ENCODE measurements at regions not wholly inside any gene's neighbourhood (a gene's known extent, or its start where the extent isn't known, plus 50 kb on each side); places are given as distances from the start of the nearest gene placed in this dataset.

- Histone ChIP-seq H3K4me2 (ENCODE audit: low read depth, low read length, poor library complexity, severe bottlenecking) (no peak overlapping the region), H3K79me2 (ENCODE audit: insufficient read depth, low read length) (no peaks in the 10 kb centered on the region), H4K20me1 (ENCODE audit: low read depth, low read length) (no peaks in the 10 kb centered on the region), H3K9me2 (replicated peaks; ENCODE audit: insufficient read depth, low read length) (no peaks in the 10 kb centered on the region), H2AFZ (ENCODE audit: low read depth, low read length, severe bottlenecking) (no peak overlapping the region), H3K9me3 (ENCODE audit: insufficient read depth, low read length) (no peaks in the 10 kb centered on the region), H3K36me3 (ENCODE audit: low read length) (no peaks in the 10 kb centered on the region), H3F3A (ENCODE audit: insufficient read depth) (no peaks in the 10 kb centered on the region), H3K4me3 (ENCODE audit: insufficient read depth, low read length, poor library complexity, severe bottlenecking) (no peak overlapping the region), H3K9ac (ENCODE audit: low read length) (no peak overlapping the region), H3K27me3 (ENCODE audit: low read length) (no peaks in the 10 kb centered on the region), H3K27ac (ENCODE audit: low read depth, low read length) (no peak overlapping the region)
- TF ChIP-seq, protein P1, sequence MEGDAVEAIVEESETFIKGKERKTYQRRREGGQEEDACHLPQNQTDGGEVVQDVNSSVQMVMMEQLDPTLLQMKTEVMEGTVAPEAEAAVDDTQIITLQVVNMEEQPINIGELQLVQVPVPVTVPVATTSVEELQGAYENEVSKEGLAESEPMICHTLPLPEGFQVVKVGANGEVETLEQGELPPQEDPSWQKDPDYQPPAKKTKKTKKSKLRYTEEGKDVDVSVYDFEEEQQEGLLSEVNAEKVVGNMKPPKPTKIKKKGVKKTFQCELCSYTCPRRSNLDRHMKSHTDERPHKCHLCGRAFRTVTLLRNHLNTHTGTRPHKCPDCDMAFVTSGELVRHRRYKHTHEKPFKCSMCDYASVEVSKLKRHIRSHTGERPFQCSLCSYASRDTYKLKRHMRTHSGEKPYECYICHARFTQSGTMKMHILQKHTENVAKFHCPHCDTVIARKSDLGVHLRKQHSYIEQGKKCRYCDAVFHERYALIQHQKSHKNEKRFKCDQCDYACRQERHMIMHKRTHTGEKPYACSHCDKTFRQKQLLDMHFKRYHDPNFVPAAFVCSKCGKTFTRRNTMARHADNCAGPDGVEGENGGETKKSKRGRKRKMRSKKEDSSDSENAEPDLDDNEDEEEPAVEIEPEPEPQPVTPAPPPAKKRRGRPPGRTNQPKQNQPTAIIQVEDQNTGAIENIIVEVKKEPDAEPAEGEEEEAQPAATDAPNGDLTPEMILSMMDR (IDR thresholded peaks at IDR 0.05; ENCODE audit: insufficient read depth, low read length, poor library complexity, severe bottlenecking) = no peak
- no peak for TF ChIP-seq EZH2phosphoT487 (conservative IDR thresholded peaks at IDR 0.05; ENCODE audit: low read length)
Observed at GRCh38 chr4:100882661-100883060, 364.8 kb upstream of the EMCN start.

DNA sequence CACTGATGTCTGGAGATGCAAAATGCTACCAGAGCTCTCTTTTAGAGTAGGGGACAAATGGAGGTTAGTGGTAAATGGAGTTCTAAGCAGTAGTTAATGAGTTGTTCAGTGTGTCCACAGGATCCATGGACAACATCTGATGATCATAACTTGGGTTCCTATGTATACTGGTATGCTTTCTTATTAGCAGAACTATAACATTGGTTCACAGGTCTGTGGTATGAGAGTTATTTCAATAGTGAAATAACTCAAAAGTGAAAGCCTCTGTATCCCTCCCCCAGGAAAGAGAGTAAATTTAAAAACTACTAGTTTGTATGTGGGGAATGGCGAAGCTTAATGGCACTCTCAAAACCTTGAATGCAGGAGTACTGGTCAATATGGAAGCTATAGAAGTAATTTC lies 363.5 kb upstream of the EMCN start:
- Histone ChIP-seq H3F3A (ENCODE audit: insufficient read depth) (no peaks in the 10 kb centered on the region), H3K79me2 (ENCODE audit: insufficient read depth, low read length) (no peaks in the 10 kb centered on the region), H3K4me3 (ENCODE audit: insufficient read depth, low read length, poor library complexity, severe bottlenecking) (no peak overlapping the region), H3K9me3 (ENCODE audit: insufficient read depth, low read length) (no peaks in the 10 kb centered on the region), H2AFZ (ENCODE audit: low read depth, low read length, severe bottlenecking) (no peak overlapping the region), H3K27ac (ENCODE audit: low read depth, low read length) (no peak overlapping the region), H3K9ac (ENCODE audit: low read length) (no peak overlapping the region), H4K20me1 (ENCODE audit: low read depth, low read length) (no peaks in the 10 kb centered on the region), H3K9me2 (replicated peaks; ENCODE audit: insufficient read depth, low read length) (no peaks in the 10 kb centered on the region), H3K36me3 (ENCODE audit: low read length) (no peaks in the 10 kb centered on the region), H3K4me2 (ENCODE audit: low read depth, low read length, poor library complexity, severe bottlenecking) (no peak overlapping the region), H3K27me3 (ENCODE audit: low read length) (no peaks in the 10 kb centered on the region)
- TF ChIP-seq EZH2phosphoT487 (conservative IDR thresholded peaks at IDR 0.05; ENCODE audit: low read length) = no peak
- TF ChIP-seq, protein P1 (IDR thresholded peaks at IDR 0.05; ENCODE audit: insufficient read depth, low read length, poor library complexity, severe bottlenecking) = no peak

GRCh38 chr4:100880011-100880410 lies 362.2 kb upstream of the EMCN start:
- H3K79me2 ChIP-seq (ENCODE audit: insufficient read depth, low read length) = no peaks in the 10 kb centered on the region
- no peak overlapping the region for H3K9ac ChIP-seq (ENCODE audit: low read length)
- H3K27me3 ChIP-seq (ENCODE audit: low read length) = no peaks in the 10 kb centered on the region
- H3K4me3 ChIP-seq (ENCODE audit: insufficient read depth, low read length, poor library complexity, severe bottlenecking) = no peak overlapping the region
- no peaks in the 10 kb centered on the region for H4K20me1 ChIP-seq (ENCODE audit: low read depth, low read length)
- no peaks in the 10 kb centered on the region for H3F3A ChIP-seq (ENCODE audit: insufficient read depth)
- no peak overlapping the region for H2AFZ ChIP-seq (ENCODE audit: low read depth, low read length, severe bottlenecking)
- no peak for TF ChIP-seq EZH2phosphoT487 (conservative IDR thresholded peaks at IDR 0.05; ENCODE audit: low read length)
- TF ChIP-seq, protein P1 (IDR thresholded peaks at IDR 0.05; ENCODE audit: insufficient read depth, low read length, poor library complexity, severe bottlenecking) = no peak
- no peaks in the 10 kb centered on the region for H3K9me2 ChIP-seq (replicated peaks; ENCODE audit: insufficient read depth, low read length)
- no peaks in the 10 kb centered on the region for H3K9me3 ChIP-seq (ENCODE audit: insufficient read depth, low read length)
- H3K36me3 ChIP-seq (ENCODE audit: low read length) = no peaks in the 10 kb centered on the region
- no peak overlapping the region for H3K4me2 ChIP-seq (ENCODE audit: low read depth, low read length, poor library complexity, severe bottlenecking)
- H3K27ac ChIP-seq (ENCODE audit: low read depth, low read length) = no peak overlapping the region

All from SU-DHL-6 (cell line).